Stimulated activated CD8-positive, alpha-beta memory T cell treated with anti-CD3 and anti-CD28 coated beads, Interleukin-2, amount 100 ng/mL, for 48 hours (primary cell): ENCODE measurements at regions not wholly inside any gene's neighbourhood (a gene's known extent, or its start where the extent isn't known, plus 50 kb on each side); places are given as distances from the start of the nearest gene placed in this dataset.

Experiments used
- DNase-seq, 2 donors: peaks; one replicate each; pipeline ENCODE4 v3.0.0-alpha.2; 2020; ENCODE audit warnings: low read depth in 2 of 2

DNA sequence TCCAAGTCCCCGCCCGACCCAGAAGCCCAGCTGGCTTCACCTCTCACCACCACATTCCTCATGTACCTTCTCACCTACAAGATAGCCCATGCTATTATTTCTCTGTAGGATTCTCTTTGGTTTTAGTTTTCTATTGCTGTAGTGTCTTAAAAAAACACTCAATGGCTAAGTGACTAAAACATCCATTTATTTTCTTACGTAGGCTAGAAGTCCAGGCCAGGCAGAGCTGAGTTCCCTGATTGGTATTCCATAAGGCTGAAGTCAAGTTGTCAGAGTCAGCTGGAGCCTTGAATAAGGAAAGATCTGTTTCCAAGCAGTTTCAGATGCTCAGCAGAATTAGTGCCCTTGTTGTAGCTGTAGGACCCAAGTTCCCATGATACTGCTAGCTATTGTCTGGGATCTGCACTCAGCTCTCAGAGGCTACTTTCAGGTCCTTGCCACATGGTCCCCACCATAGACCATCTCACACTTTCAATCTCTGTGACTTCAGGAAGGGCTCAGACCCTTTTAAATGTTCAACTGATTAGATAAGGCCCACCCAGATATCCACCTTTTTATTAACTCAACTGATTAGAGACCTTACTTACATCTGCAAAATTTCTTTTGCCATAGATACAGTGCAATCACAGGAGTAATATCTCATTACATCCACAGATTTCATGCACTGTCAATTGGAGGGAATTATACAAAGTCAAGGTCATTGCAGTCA is 371.0 kb downstream of the TGFB2 start:
- DNase-seq = no peak

- DNase-seq = no peak
Observed at GRCh38 chr1:218717575-218717974, 372.4 kb downstream of the TGFB2 start.

DNA sequence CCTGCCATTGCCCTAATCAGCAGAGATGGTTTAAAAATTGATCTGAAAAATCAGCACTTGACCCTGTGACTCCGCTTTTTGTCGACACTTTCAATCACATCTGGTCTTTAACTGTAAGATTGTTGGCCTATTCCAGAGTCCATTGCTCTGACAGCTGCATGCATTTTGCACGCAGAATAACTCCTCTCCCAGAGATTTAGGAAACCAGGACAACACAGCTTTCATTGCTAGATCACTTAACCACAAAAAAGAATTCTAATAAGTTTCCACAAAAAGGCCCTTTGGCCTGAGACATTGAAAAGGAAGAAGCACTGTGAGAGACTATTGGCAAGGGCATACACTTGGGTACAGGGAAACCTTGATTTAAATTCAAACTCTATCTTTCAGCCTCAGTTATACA is 373.1 kb downstream of the TGFB2 start:
- DNase-seq = no peak

DNA sequence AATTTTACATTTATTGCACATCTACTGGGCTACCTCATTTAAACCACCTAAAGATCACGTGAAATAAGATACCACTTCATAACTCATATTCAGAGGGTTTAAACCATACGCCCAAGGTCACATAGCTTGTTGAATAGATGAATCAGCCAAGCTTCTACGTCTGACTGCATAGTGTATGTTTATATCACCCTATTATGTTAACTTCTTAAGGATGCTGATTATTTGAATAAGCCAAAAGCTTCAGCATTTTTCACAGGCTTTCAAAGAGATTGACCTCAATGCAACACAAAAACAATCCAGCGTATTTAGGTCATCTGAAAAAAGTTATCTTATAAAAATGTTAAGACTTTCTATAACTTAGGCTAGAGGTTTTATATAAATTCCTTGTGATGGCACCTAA is 373.8 kb downstream of the TGFB2 start:
- no peak for DNase-seq

DNA sequence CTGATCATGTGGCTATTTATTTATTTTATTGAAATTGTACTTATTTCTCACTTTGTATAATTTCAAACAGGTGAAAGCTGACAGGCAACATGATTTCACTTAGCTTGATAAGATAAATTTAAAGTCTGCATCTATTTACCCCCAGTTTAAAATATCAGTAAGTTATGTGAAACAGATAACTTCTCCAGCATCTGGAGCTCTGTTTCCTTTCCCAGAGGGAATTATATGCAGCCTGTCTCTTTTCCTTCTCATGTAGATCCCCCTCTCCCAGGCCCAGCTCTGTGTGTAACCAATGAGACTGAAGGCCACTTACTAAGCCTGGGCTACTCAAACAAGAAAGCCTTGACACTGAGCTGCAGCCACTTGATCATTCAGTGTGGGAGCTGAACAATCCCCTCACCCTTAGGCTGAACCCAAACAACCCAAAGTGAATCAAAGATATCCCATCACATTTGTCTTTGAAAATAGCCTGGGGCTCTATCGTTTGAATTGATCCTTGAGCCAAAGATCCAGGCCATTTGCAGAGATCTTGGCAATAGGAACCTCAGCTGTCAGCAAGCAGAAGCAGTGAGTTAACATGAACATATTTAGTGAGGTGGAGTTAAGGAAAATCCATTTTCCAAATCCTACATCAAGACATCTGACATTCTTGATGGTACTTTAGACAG is 383.9 kb downstream of the TGFB2 start:
- DNase-seq = no peak

GRCh38 chr1:218735436-218736032 is 390.4 kb downstream of the TGFB2 start:
- DNase-seq = no peak

- DNase-seq = no peak
Observed at GRCh38 chr1:218739426-218739825, 394.3 kb downstream of the TGFB2 start.

DNA sequence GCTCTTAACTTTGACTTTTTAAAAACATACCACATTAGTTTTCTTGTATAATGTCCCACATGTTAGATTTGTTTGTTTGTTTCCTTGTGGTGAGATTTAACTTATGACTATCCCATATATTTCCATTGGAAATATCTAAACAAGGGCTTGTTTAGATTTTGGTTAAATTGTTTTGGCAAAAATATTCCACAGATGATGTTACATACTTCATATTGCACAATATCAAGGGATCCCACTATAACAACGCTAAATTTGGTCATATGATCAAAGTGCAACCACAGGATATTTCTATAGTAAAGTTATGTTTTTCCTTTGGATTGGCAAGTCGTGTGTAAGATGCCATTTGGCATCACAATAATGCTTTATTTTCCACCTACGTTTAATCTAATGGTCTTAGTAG is 396.7 kb downstream of the TGFB2 start:
- no peak for DNase-seq

DNA sequence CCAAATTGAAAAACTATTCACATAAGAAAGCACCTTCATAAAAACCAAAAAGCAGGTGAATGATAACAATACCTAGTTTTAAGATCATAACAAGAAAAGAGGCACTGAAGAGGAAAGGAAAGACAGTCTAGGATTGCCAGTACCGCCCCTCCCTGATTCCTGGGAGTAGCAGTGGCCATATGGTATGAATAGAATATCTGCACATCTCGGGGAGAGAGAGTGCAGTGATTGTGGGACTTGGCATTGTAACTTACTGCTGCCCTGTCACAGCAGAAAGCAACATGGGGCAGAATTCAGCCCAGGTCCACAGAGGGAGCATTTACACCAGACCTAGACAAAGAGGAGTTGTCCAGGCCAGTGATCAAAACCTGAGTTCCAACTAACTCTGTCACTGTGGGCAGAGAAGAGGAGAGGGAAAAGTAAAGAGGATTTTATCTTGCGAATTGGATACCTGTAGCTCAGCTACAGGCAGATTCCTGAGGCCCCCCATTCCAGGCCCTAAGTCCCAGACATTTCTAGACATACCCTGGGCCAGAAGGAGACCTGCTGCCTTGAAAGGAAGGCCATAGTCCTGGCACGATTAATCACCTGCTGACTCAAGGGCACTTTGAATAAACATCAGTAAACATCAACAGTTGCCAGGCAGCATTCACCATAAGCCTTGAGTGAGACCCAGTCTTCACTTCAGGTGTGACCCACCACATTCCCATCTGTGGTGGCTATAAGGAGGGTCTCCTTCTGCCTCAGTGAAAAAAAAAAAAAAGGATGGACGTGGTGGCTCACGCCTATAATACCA is 397.5 kb downstream of the TGFB2 start:
- DNase-seq = no peak

DNA sequence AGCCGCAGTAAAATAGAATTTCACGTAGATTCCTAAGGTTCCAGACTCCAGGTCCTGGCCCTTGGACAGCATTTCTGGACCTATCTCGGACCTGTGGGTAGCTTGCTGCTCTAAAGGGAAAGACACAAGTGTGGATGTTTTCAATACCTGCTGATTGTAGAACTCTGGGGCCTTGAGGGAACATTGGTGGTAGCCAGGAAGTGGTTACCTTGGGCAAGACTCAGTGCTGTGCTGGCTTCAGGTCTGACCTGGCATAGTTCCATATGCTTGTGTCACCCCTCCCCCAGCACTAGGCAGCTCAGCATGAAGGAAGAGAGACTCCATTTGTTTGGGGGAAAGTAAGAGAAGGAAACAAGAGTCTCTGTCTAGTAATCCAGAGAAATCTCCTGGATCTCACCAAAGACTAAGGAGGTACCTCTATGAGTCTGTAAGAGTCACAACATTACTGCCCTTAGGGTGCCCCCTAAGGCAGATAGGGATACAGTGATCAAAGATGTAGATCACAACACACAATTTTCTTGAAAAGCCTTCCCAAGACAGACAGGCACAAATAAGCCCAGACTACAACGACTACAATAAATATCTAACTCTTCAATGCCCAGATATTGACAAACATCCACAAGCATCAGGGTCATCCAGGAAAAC is 398.8 kb downstream of the TGFB2 start:
- DNase-seq = no peak

GRCh38 chr1:218748071-218748470 is 402.9 kb downstream of the TGFB2 start:
- DNase-seq = no peak

GRCh38 chr1:218750216-218750970 is 405.3 kb downstream of the TGFB2 start:
- DNase-seq = no peak

GRCh38 chr1:218751208-218751948 is 406.2 kb downstream of the TGFB2 start:
- DNase-seq = no peak

GRCh38 chr1:218752126-218752525 is 407.0 kb downstream of the TGFB2 start:
- no peak for DNase-seq

DNA sequence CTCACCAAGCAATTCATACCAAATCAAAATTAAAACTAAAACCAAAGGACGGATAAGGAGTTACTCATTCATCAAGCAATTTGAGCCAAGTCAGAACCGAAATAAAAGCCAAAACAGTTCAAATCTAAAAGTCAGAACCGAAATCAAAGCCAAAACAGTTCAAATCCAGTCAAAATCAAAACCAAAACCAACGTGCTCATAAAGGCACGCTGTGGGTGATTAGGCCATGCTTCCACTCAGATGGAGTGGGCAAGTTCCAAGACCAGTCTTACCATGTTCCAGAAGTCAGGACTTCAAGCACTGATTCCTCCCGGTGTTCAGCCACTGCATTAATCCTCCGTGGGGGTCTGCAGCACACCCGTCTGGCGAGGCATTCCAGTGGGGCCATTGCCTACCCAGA is 409.3 kb downstream of the TGFB2 start:
- no peak for DNase-seq

DNA sequence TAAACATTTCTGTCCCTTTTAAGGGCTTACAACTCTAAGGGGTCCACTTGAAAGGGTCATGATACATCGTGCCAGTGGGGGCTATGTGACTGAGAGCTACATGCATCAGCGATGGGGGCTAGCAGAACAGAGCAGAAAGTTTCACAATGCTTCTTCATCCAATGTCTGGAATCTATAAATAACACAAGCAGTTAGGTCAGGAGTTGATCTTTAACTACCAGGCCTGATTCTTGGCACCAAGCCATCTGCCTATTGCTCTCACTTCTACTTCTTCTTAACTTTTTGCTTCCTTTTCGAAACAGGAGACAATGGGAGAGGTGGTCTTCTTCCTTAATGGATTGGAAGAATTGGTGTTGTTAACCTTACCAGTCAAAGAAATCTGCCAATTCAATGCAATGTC is 410.0 kb downstream of the TGFB2 start:
- DNase-seq = no peak

- DNase-seq = no peak
Observed at GRCh38 chr1:218759795-218760194, 413.9 kb upstream of the LYPLAL1 start.

- DNase-seq = no peak
Observed at GRCh38 chr1:218760601-218761570, 412.8 kb upstream of the LYPLAL1 start.

DNA sequence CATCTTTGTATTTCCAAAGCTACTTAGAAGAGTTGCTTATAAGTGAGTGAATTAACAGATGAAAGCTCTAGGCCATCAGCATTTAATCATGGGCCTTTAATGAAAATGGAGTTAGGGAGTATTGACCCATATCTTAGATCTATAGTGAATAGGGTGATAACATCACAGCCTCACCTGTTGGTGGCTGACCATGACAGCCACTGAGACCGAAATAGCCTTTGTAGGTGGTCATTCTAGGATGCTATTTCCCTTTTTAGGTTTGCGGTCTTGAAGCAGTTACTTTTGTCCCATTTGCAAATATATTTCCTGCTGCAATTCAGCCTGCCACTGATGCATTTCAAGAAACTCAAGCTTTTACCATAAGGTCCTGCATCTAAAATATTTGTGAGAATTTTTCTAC is 410.1 kb upstream of the LYPLAL1 start:
- no peak for DNase-seq
